H1 (cell line): ENCODE measurements at regions not wholly inside any gene's neighbourhood (a gene's known extent, or its start where the extent isn't known, plus 50 kb on each side); places are given as distances from the start of the nearest gene placed in this dataset.

ENCODE experiments used
- CTCF ChIA-PET: fragments of 300-600 bp; sonication (Branson Sonifier 250); formaldehyde crosslinking; loops from one replicate; lab custom pipeline; 2021; ENCODE audit not compliant: partially characterized antibody; lab: Charles Lee
- POLR2A ChIA-PET: fragments of 300-600 bp; sonication (Branson Sonifier 250); formaldehyde crosslinking; loops from one replicate; lab custom pipeline; 2021; ENCODE audit warnings: inconsistent platforms; ENCODE audit not compliant: partially characterized antibody; lab: Charles Lee
- DNase-seq, 2 experiments: peaks; one replicate each; pipeline versions ENCODE4 v3.0.0 to v3.0.0-alpha.2; 2010 to 2022; ENCODE audit warnings: low spot score in 2 of 2, low read depth in 1 of 2, mixed read lengths in 1 of 2
- FAIRE-seq: peaks from 2 replicates; lab custom pipeline; 2011; peaks lifted over from hg19 to GRCh38; lab: Jason Lieb, UNC
- H2AFZ ChIP-seq: 2 replicates; pipeline ENCODE4 v1.8.1; 2012; ENCODE audit warnings: low read length, inconsistent platforms
- H2AK5ac ChIP-seq: 2 replicates; pipeline ENCODE4 v1.6.1; 2013; ENCODE audit warnings: low read depth, low read length
- H2BK120ac ChIP-seq: replicated peaks from 2 replicates; pipeline ENCODE3; 2013; ENCODE audit warnings: low read depth, low read length, inconsistent platforms
- H2BK12ac ChIP-seq: 2 replicates; pipeline ENCODE4 v1.6.1; 2013; ENCODE audit warnings: low read depth, low read length
- H2BK15ac ChIP-seq: 2 replicates; pipeline ENCODE4 v1.6.1; 2013; ENCODE audit warnings: low read length
- H2BK20ac ChIP-seq: 2 replicates; pipeline ENCODE4 v1.6.1; 2013; ENCODE audit warnings: low read length
- H2BK5ac ChIP-seq: 2 replicates; pipeline ENCODE4 v1.6.1; 2013; ENCODE audit warnings: low read depth, low read length
- H3K14ac ChIP-seq: 2 replicates; pipeline ENCODE4 v1.6.1; 2013; ENCODE audit warnings: inconsistent platforms; ENCODE audit not compliant: insufficient read length
- H3K18ac ChIP-seq: 2 replicates; pipeline ENCODE4 v1.6.1; 2013; ENCODE audit warnings: low read length; ENCODE audit errors: extremely low read depth
- H3K23ac ChIP-seq: 2 replicates; pipeline ENCODE4 v1.6.1; 2013; ENCODE audit warnings: inconsistent platforms; ENCODE audit not compliant: insufficient read length
- H3K23me2 ChIP-seq: 2 replicates; pipeline ENCODE4 v1.6.1; 2013; ENCODE audit warnings: low read depth, low read length
- H3K27ac ChIP-seq: 2 replicates; pipeline ENCODE4 v1.6.1; 2011; ENCODE audit warnings: low read depth, low read length, inconsistent platforms
- H3K27me3 ChIP-seq, 4 experiments: replicated peaks in 1 of 4; 1 replicate in 1 of 4; 2 replicates in 3 of 4; pipeline versions ENCODE4 v1.6.1 to v1.8.1; 2011 to 2013; ENCODE audit warnings: low read length in 3 of 4, mild to moderate bottlenecking in 3 of 4, inconsistent platforms in 2 of 4, mixed read lengths in 2 of 4, moderate library complexity in 1 of 4; ENCODE audit not compliant: control insufficient read depth in 3 of 4, insufficient read depth in 3 of 4; ENCODE audit errors: extremely low read depth in 1 of 4
- H3K36me3 ChIP-seq, 4 experiments: 2 replicates each; pipeline versions ENCODE4 v1.6.1 to v1.8.1; 2011 to 2013; ENCODE audit warnings: mild to moderate bottlenecking in 4 of 4, low read length in 3 of 4, moderate library complexity in 2 of 4, control low read depth in 1 of 4, inconsistent platforms in 1 of 4; ENCODE audit not compliant: insufficient read depth in 4 of 4, control insufficient read depth in 2 of 4
- H3K4ac ChIP-seq: replicated peaks from 2 replicates; pipeline ENCODE3; 2013; ENCODE audit warnings: low read length, low read depth, mixed read lengths, inconsistent platforms; ENCODE audit not compliant: insufficient read length
- H3K4me1 ChIP-seq, 4 experiments: replicated peaks in 1 of 4; 1 replicate in 1 of 4; 2 replicates in 3 of 4; pipeline versions ENCODE4 v1.6.1 to v1.8.1; 2011 to 2013; ENCODE audit warnings: low read length in 3 of 4, inconsistent platforms in 2 of 4, mixed read lengths in 1 of 4; ENCODE audit not compliant: insufficient read depth in 4 of 4, control insufficient read depth in 3 of 4
- H3K4me2 ChIP-seq, 2 experiments: 2 replicates each; pipeline versions ENCODE4 v1.6.1 to v1.8.1; 2011 to 2013; ENCODE audit warnings: low read depth in 2 of 2, low read length in 2 of 2, control low read depth in 1 of 2, inconsistent platforms in 1 of 2, mild to moderate bottlenecking in 1 of 2; ENCODE audit not compliant: insufficient read depth in 1 of 2
- H3K4me3 ChIP-seq, 4 experiments: fragments of 200-600, 300-600 bp in 1 of 4; sonication (generic), shearing (Covaris generic), sonication (Bioruptor Twin) in 1 of 4; 2 replicates each; pipeline versions ENCODE4 v1.5.1 to v1.8.1; 2011 to 2016; ENCODE audit warnings: low read length in 4 of 4, low read depth in 3 of 4, control low read depth in 2 of 4, inconsistent platforms in 2 of 4, mild to moderate bottlenecking in 2 of 4, mixed read lengths in 1 of 4, moderate library complexity in 1 of 4; ENCODE audit not compliant: insufficient read depth in 2 of 4; ENCODE audit errors: extremely low read depth in 1 of 4
- H3K56ac ChIP-seq: replicated peaks from 2 replicates; pipeline ENCODE3; 2013; ENCODE audit warnings: low read depth, mild to moderate bottlenecking, mixed read lengths, low read length, inconsistent platforms; ENCODE audit not compliant: insufficient read length
- H3K79me1 ChIP-seq: 2 replicates; pipeline ENCODE4 v1.6.1; 2013; ENCODE audit warnings: low read depth, low read length, control low read depth
- H3K79me2 ChIP-seq, 2 experiments: 2 replicates each; pipeline versions ENCODE4 v1.6.1 to v1.8.1; 2012 to 2013; ENCODE audit warnings: low read length in 2 of 2, mild to moderate bottlenecking in 2 of 2, inconsistent platforms in 1 of 2; ENCODE audit not compliant: insufficient read depth in 2 of 2, control insufficient read depth in 1 of 2
- H3K9ac ChIP-seq, 4 experiments: replicated peaks in 1 of 4; 1 replicate in 1 of 4; 2 replicates in 3 of 4; pipeline versions ENCODE4 v1.6.1 to v1.8.1; 2011 to 2013; ENCODE audit warnings: low read depth in 3 of 4, low read length in 3 of 4, control low read depth in 2 of 4, mild to moderate bottlenecking in 2 of 4, moderate library complexity in 2 of 4, inconsistent platforms in 1 of 4; ENCODE audit errors: extremely low read depth in 1 of 4
- H3K9me3 ChIP-seq, 2 experiments: 2 replicates each; pipeline versions ENCODE4 v1.6.1 to v1.8.1; 2012 to 2013; ENCODE audit warnings: mild to moderate bottlenecking in 2 of 2, moderate library complexity in 2 of 2, control low read depth in 1 of 2, inconsistent platforms in 1 of 2, low read depth in 1 of 2, low read length in 1 of 2, mixed read lengths in 1 of 2; ENCODE audit not compliant: insufficient read depth in 2 of 2
- H4K20me1 ChIP-seq, 2 experiments: replicated peaks in 1 of 2; 2 replicates each; pipeline versions ENCODE3 to v1.8.1; 2011 to 2013; ENCODE audit warnings: inconsistent platforms in 2 of 2, low read length in 2 of 2, mild to moderate bottlenecking in 1 of 2; ENCODE audit not compliant: insufficient read depth in 2 of 2, control insufficient read depth in 1 of 2
- H4K5ac ChIP-seq: 2 replicates; pipeline ENCODE4 v1.6.1; 2013; ENCODE audit warnings: low read length, low read depth, mixed read lengths, inconsistent platforms; ENCODE audit not compliant: insufficient read length
- H4K8ac ChIP-seq: 2 replicates; pipeline ENCODE4 v1.8.0; 2013; ENCODE audit warnings: mild to moderate bottlenecking, moderate library complexity, low read length, inconsistent platforms; ENCODE audit not compliant: insufficient read depth; ENCODE audit errors: extremely low read depth
- H4K91ac ChIP-seq: replicated peaks from 2 replicates; pipeline ENCODE3; 2013; ENCODE audit warnings: low read length, mixed read lengths, inconsistent platforms; ENCODE audit not compliant: insufficient read length
- ASH2L ChIP-seq: fragments of 200-600, 300-600 bp; sonication (generic); IDR thresholded peaks from one replicate; pipeline ENCODE4 v1.7.1; 2017; ENCODE audit warnings: low read length
- BACH1 ChIP-seq: IDR thresholded peaks from 2 replicates; pipeline ENCODE4 v1.6.1; 2012; ENCODE audit warnings: low read length, improper control_type of control experiment
- BCL11A ChIP-seq, 2 experiments: IDR thresholded peaks; one replicate each; pipeline ENCODE4 v1.6.1; 2011; ENCODE audit warnings: low read depth in 2 of 2, low read length in 2 of 2, mild to moderate bottlenecking in 2 of 2
- CBX5 ChIP-seq: fragments of 300-800, 300-1000 bp; sonication (generic); IDR thresholded peaks from 2 replicates; pipeline ENCODE4 v1.7.1; 2016; ENCODE audit warnings: antibody characterized with exemption, low read length, low read depth
- CHD1 ChIP-seq: IDR thresholded peaks from 2 replicates; pipeline ENCODE4 v1.6.1; 2012; ENCODE audit warnings: low read depth, low read length, improper control_type of control experiment
- CREB1 ChIP-seq: IDR thresholded peaks from 2 replicates; pipeline ENCODE4 v1.6.1; 2012; ENCODE audit warnings: inconsistent platforms
- EGR1 ChIP-seq: IDR thresholded peaks from 2 replicates; pipeline ENCODE4 v1.6.1; 2011; ENCODE audit warnings: low read depth, low read length, borderline replicate concordance
- GABPA ChIP-seq: IDR thresholded peaks from 2 replicates; pipeline ENCODE4 v1.6.1; 2011; ENCODE audit warnings: mild to moderate bottlenecking, low read length, moderate library complexity, borderline replicate concordance; ENCODE audit not compliant: insufficient read depth
- KDM4A ChIP-seq: IDR thresholded peaks from one replicate; pipeline ENCODE4 v1.7.1; 2012; ENCODE audit warnings: low read depth, mild to moderate bottlenecking, moderate library complexity, low read length, inconsistent platforms; ENCODE audit not compliant: severe bottlenecking
- NANOG ChIP-seq: IDR thresholded peaks from 2 replicates; pipeline ENCODE4 v1.6.1; 2011; ENCODE audit warnings: low read length, low read depth, mild to moderate bottlenecking, inconsistent platforms; ENCODE audit not compliant: insufficient read depth, poor library complexity, severe bottlenecking
- NRF1 ChIP-seq: IDR thresholded peaks from 2 replicates; pipeline ENCODE4 v1.6.1; 2011; ENCODE audit warnings: mild to moderate bottlenecking, low read depth, low read length, improper control_type of control experiment
- POU5F1 ChIP-seq: IDR thresholded peaks from 2 replicates; pipeline ENCODE4 v1.6.1; 2011; ENCODE audit warnings: low read depth, mild to moderate bottlenecking, low read length, moderate library complexity
- RAD21 ChIP-seq, 2 experiments: IDR thresholded peaks in 1 of 2; conservative IDR thresholded peaks in 1 of 2; 2 replicates each; pipeline ENCODE4 v1.6.1; 2011; ENCODE audit warnings: low read depth in 2 of 2, low read length in 2 of 2, improper control_type of control experiment in 1 of 2, inconsistent platforms in 1 of 2, mild to moderate bottlenecking in 1 of 2, moderate library complexity in 1 of 2
- SIRT6 ChIP-seq: IDR thresholded peaks from one replicate; pipeline ENCODE4 v1.7.1; 2012; ENCODE audit warnings: low read length, inconsistent platforms
- WGBS, 2 experiments: shearing (Covaris generic) in 1 of 2; methylation state at CpG; one replicate each; pipeline versions ENCODE4 v1.1.6 to v1.1.7; 2013 to 2015; ENCODE audit warnings: low lambda C conversion rate in 2 of 2, mixed read lengths in 2 of 2, inconsistent platforms in 1 of 2, low coverage in 1 of 2, missing lambda C conversion rate in 1 of 2; ENCODE audit not compliant: insufficient replicate concordance in 2 of 2, insufficient coverage in 1 of 2, insufficient read length in 1 of 2; ENCODE audit errors: extremely low coverage in 1 of 2, missing lambda C conversion rate in 1 of 2; 5-methylcytosine and 5-hydroxymethylcytosine counted together

DNA sequence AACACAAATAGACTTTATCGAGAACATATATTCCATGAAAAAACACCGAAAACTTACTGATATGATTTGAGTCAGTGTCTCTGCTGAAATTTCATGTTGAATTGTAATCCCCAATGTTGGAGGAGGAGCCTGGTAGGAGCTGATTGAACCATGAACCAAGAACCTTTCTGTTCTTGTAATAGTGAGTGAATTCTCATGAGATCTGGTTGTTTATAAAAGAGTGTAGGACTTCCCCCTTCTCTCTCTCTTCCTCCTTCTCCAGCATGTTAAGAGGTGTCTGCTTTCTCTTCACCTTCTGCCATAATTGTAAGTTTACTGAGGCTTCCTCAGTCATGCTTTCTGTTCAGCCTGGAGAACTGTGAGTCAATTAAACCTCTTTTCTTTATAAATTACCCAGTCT lies 1289.3 kb upstream of the CITED2 start:
- Histone ChIP-seq H2BK20ac (no peak overlapping the region), H2BK15ac (no peak overlapping the region), H3K9ac (no peak overlapping the region), H2AK5ac (no peak overlapping the region), H3K27me3 (no peaks in the 10 kb centered on the region), H4K5ac (no peak overlapping the region), H3K56ac (no peak overlapping the region), H3K14ac (no peak overlapping the region), H3K23me2 (no peaks in the 10 kb centered on the region), H3K36me3 (no peaks in the 10 kb centered on the region), H4K8ac (no peak overlapping the region), H2BK120ac (no peak overlapping the region), H4K20me1 (no peaks in the 10 kb centered on the region), H3K18ac (no peak overlapping the region), H2BK5ac (no peak overlapping the region), H3K4ac (no peak overlapping the region), H2BK12ac (no peak overlapping the region), H2AFZ (no peak overlapping the region; the same call in 1 of the 2 replicates), H3K4me2 (no peak overlapping the region), H4K91ac (no peak overlapping the region), H3K4me3 (no peak overlapping the region), H3K27ac (no peak overlapping the region), H3K9me3 (no peaks in the 10 kb centered on the region), H3K79me2 (no peaks in the 10 kb centered on the region), H3K79me1 (no peaks in the 10 kb centered on the region), H3K23ac (no peak overlapping the region), H3K4me1 (no peaks in the 10 kb centered on the region)
- DNase-seq = no peak
- no peak for TF ChIP-seq KDM4A
- TF ChIP-seq CBX5 = no peak
- TF ChIP-seq NRF1 = no peak
- TF ChIP-seq RAD21 (IDR thresholded peaks at IDR 0.05 in 1 of 2, conservative IDR thresholded peaks at IDR 0.05 in 1 of 2; ENCODE audit: low read depth in 2 of 2, low read length in 2 of 2) = no peak
- no peak for TF ChIP-seq NANOG
- TF ChIP-seq BCL11A (IDR thresholded peaks at IDR 0.05; ENCODE audit: low read depth in 2 of 2, low read length in 2 of 2) = no peak
- no peak for TF ChIP-seq CREB1
- no peak for TF ChIP-seq CHD1
- no peak for TF ChIP-seq POU5F1
- TF ChIP-seq ASH2L = no peak
- TF ChIP-seq GABPA = no peak
- TF ChIP-seq SIRT6 = no peak
- no peak for TF ChIP-seq BACH1
- TF ChIP-seq EGR1 = no peak
- CTCF ChIA-PET = no interaction called here
- POLR2A ChIA-PET = no interaction called here
- no peak for FAIRE-seq
- WGBS, 2 experiments = 93% methylated on average over 2 of the region's 2 CpGs; no CpG with 5 or more reads in 1 of the 2 experiments
